Thyroid gland (tissue), 4 donors: ENCODE measurements at regions not wholly inside any gene's neighbourhood (a gene's known extent, or its start where the extent isn't known, plus 50 kb on each side); places are given as distances from the start of the nearest gene placed in this dataset.

ENCODE experiments used
- DNase-seq, 2 donors: peaks; one replicate each; pipeline ENCODE4 v3.0.0-alpha.2; 2019
- H3K27ac ChIP-seq, 3 donors: fragments of 200-600 bp; sonication (generic); 1 replicate in 2 of 3; 2 replicates in 1 of 3; pipeline ENCODE4 v1.5.1; 2016 to 2019; ENCODE audit warnings: mild to moderate bottlenecking in 1 of 3, moderate library complexity in 1 of 3
- H3K27me3 ChIP-seq: fragments of 200-600 bp; sonication (generic); one replicate; pipeline ENCODE4 v1.5.1; 2019
- H3K36me3 ChIP-seq, 2 donors: fragments of 200-600 bp; sonication (generic); one replicate each; pipeline ENCODE4 v1.5.1; 2016 to 2019
- H3K4me1 ChIP-seq, 2 donors: fragments of 200-600 bp; sonication (generic); one replicate each; pipeline ENCODE4 v1.5.1; 2017 to 2019
- H3K4me3 ChIP-seq, 3 donors: fragments of 200-600 bp; sonication (generic); replicated peaks in 1 of 3; 1 replicate in 2 of 3; 2 replicates in 1 of 3; pipeline ENCODE4 v1.5.1; 2016; ENCODE audit warnings: mild to moderate bottlenecking in 1 of 3
- H3K9me3 ChIP-seq: fragments of 200-600 bp; sonication (generic); one replicate; pipeline ENCODE4 v1.5.1; 2017
- POLR2A ChIP-seq, 2 donors: fragments of 450-650 bp; IDR thresholded peaks; one replicate each; pipeline ENCODE4 v1.6.1; 2017; ENCODE audit warnings: antibody characterized with exemption in 2 of 2, mild to moderate bottlenecking in 2 of 2, moderate library complexity in 1 of 2
- WGBS, 2 donors: methylation state at CpG; one replicate each; pipeline ENCODE4 v1.1.5; 2017; 5-methylcytosine and 5-hydroxymethylcytosine counted together
- intact Hi-C: fragments of 100-400 bp; cut with DNase I; formaldehyde crosslinking; loops from one replicate; pipeline ENCODE4 v1.15.1; 2023
- TF ChIP-seq, protein P1 (sequence below), 6 experiments: fragments of 200-600 bp in 3 of 6; fragments of 450-650 bp in 3 of 6; sonication (generic) in 3 of 6; IDR thresholded peaks; one replicate each; pipeline ENCODE4 v1.5.1; 2016 to 2019; ENCODE audit warnings: antibody characterized with exemption in 6 of 6, mild to moderate bottlenecking in 2 of 6, inconsistent platforms in 1 of 6, moderate library complexity in 1 of 6

DNA sequence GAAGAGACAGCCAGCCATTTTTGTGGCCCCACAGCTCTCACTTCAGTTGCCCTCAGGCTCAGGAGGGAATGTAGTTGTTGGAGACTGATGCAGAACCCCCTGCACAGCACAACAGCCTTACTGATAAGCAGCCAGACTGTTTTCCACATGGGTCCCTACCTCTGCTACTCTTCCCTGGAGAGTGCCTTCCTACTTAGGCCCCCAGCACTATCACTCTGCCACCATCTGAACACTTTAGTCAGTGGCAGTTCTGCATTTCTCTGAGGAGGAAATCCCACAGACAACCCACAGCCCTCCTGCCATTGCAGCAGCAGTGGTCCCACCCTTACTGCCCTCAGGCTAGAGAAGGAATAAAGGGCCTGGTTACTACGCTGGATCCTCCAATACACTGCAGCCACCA, 61.8 kb upstream of the PTPRD start:
- TF ChIP-seq POLR2A (IDR thresholded peaks at IDR 0.05) = no peak
- TF ChIP-seq, protein P1, sequence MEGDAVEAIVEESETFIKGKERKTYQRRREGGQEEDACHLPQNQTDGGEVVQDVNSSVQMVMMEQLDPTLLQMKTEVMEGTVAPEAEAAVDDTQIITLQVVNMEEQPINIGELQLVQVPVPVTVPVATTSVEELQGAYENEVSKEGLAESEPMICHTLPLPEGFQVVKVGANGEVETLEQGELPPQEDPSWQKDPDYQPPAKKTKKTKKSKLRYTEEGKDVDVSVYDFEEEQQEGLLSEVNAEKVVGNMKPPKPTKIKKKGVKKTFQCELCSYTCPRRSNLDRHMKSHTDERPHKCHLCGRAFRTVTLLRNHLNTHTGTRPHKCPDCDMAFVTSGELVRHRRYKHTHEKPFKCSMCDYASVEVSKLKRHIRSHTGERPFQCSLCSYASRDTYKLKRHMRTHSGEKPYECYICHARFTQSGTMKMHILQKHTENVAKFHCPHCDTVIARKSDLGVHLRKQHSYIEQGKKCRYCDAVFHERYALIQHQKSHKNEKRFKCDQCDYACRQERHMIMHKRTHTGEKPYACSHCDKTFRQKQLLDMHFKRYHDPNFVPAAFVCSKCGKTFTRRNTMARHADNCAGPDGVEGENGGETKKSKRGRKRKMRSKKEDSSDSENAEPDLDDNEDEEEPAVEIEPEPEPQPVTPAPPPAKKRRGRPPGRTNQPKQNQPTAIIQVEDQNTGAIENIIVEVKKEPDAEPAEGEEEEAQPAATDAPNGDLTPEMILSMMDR (IDR thresholded peaks at IDR 0.05) = no peak

DNA sequence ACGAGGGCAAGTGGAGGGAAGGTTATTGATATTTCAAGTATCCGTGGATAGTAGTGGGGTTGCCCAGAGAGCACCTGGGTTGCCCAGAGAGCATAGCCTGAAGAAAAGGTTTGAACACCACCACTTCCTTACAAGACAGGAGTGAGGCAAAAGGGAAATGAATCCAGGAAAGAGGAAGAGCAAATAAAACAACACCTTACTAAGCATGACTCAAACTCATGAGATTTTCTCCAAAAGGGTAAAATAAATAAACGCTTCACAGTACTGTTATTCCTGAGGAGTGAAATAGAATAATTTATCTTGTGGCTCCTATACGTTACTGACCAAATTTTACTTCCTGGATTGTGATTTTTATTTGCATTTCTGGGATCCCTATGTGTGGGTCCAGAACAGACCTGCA, 65.2 kb upstream of the PTPRD start:
- no peak for DNase-seq
- Histone ChIP-seq H3K9me3 (no peaks in the 10 kb centered on the region), H3K4me1 (no peaks in the 10 kb centered on the region), H3K27me3 (no peaks in the 10 kb centered on the region), H3K36me3 (no peaks in the 10 kb centered on the region), H3K4me3 (no peak overlapping the region), H3K27ac (no peak overlapping the region)
- intact Hi-C loops = no loop called here
- WGBS, 2 donors = 72 to 74% methylated on average over 4 of the region's 4 CpGs
- TF ChIP-seq POLR2A (IDR thresholded peaks at IDR 0.05) = no peak
- TF ChIP-seq, protein P1 (IDR thresholded peaks at IDR 0.05) = no peak

More for the DNA sequence above, 61.8 kb upstream of the PTPRD start:
- H3K36me3 ChIP-seq = no peaks in the 10 kb centered on the region
- no peaks in the 10 kb centered on the region for H3K9me3 ChIP-seq
- 73 to 83% methylated on average over 1 of the region's 1 CpG for WGBS, 2 donors
- DNase-seq = no peak
- H3K4me1 ChIP-seq = no peaks in the 10 kb centered on the region
- intact Hi-C loops = no loop called here
- H3K4me3 ChIP-seq = no peak overlapping the region
- H3K27ac ChIP-seq = no peak overlapping the region
- no peaks in the 10 kb centered on the region for H3K27me3 ChIP-seq

DNA sequence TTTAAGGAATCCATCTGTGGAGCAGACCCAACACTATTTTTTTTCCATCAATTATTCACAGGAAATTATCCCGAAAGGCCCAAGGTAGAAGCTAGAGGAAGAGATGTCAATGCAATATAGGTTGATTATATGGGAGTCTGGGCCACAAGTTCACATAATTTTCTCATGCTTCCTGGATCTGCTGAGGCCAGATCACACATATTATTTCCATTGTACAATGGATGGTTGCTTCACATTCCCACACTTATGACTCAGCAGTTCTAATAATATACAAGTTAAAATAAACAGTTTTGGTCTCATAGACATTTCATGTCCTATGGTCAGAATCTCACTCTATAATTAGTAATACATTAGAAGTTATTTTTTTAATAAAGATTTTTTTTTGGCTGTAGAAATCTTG, 66.0 kb upstream of the PTPRD start:
- intact Hi-C loops = no loop called here
- TF ChIP-seq, protein P1 (IDR thresholded peaks at IDR 0.05) = no peak
- no peak for TF ChIP-seq POLR2A (IDR thresholded peaks at IDR 0.05)
- no peaks in the 10 kb centered on the region for H3K36me3 ChIP-seq
- no peaks in the 10 kb centered on the region for H3K9me3 ChIP-seq
- H3K27me3 ChIP-seq = no peaks in the 10 kb centered on the region
- DNase-seq = no peak
- WGBS, 2 donors = 86 to 88% methylated on average over 1 of the region's 1 CpG
- no peaks in the 10 kb centered on the region for H3K4me1 ChIP-seq
- H3K27ac ChIP-seq = no peak overlapping the region
- no peak overlapping the region for H3K4me3 ChIP-seq

DNA sequence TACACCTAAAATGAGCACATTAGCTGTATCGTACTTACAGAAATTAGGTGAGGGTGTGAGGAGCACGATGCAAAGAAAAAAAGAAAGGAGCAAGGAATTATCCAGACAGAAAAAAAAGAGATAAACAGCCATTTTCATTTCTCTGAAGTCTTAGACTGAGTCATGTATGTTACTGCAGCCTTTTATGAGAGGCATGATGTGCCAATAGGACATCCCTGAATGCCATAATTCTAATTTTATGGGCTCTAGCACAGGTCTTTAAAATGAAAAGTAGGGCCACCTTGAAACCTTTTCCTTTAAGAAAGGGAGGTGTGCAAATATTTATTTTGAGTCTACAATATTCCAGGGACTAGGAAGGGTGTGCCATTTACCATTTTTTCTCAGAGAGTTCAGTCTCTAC, 74.1 kb upstream of the PTPRD start:
- DNase-seq = no peak
- no peaks in the 10 kb centered on the region for H3K36me3 ChIP-seq
- intact Hi-C loops = no loop called here
- no peaks in the 10 kb centered on the region for H3K27me3 ChIP-seq
- WGBS, 2 donors = 82 to 85% methylated on average over 2 of the region's 2 CpGs
- H3K4me1 ChIP-seq = no peaks in the 10 kb centered on the region
- no peaks in the 10 kb centered on the region for H3K9me3 ChIP-seq
- H3K27ac ChIP-seq = no peak overlapping the region
- H3K4me3 ChIP-seq = no peak overlapping the region
- TF ChIP-seq POLR2A (IDR thresholded peaks at IDR 0.05) = no peak
- TF ChIP-seq, protein P1 (IDR thresholded peaks at IDR 0.05) = no peak

DNA sequence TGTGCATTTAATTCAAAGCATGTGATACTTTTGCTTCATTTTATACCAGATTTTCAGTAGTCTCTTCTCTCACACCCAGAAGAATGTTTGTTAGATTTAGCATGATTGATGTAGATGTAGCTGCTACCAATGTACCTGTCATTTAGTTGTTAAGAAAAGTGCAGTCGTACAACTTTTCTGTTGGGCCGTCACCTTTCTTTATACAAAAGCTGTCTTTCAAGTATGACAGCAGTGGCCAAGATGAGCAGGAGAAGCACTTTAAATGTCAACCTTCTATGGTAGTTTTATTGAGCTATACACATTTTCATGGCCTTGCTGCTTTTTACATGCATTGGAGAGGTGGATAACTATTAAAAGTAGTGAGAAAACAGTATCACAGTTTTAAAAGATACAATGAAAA, 77.7 kb upstream of the PTPRD start:
- no peak for DNase-seq
- H3K4me1 ChIP-seq = no peaks in the 10 kb centered on the region
- H3K27me3 ChIP-seq = no peaks in the 10 kb centered on the region
- no peak for TF ChIP-seq POLR2A (IDR thresholded peaks at IDR 0.05)
- TF ChIP-seq, protein P1 (IDR thresholded peaks at IDR 0.05) = no peak
- intact Hi-C loops = no loop called here
- H3K9me3 ChIP-seq = no peaks in the 10 kb centered on the region
- no peaks in the 10 kb centered on the region for H3K36me3 ChIP-seq
- no peak overlapping the region for H3K27ac ChIP-seq
- H3K4me3 ChIP-seq = no peak overlapping the region
- WGBS, 2 donors = 87 to 91% methylated on average over 2 of the region's 2 CpGs
